NCI-H2107 treated with DMSO at 0.1 percent for 48 hours (cell line): ENCODE measurements at regions not wholly inside any gene's neighbourhood (a gene's known extent, or its start where the extent isn't known, plus 50 kb on each side); places are given as distances from the start of the nearest gene placed in this dataset.
"Not testable (repeated sequence)": the region's sequence is repeated elsewhere in the genome, so short reads cannot be mapped to it uniquely, and the experiment has no call there.

Experiments
- DNase-seq: peaks from one replicate; lab custom pipeline; 2025; ENCODE audit not compliant: unreplicated experiment; lab: John Stamatoyannopoulos, UW

DNA sequence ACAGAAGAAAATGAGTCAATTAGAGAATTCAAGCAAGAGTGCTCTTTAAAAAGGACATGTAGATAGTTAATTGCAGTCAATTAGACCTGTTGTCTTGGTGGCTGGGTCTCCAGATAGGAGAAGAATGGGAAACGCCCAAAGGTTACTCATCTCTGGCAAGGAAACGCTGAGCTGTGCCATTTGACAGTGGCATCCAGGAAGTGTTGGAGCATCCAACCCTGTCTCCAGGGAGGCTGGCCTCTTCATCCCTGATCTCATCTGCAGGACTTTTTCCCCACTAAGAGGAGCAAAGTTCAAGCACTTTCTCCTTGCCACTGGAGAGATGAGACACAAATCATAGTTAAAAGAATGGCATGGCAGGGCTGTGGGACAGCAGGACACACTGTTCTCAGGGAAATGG, 111.7 kb upstream of the MSX2 start:
- no peak for DNase-seq

DNA sequence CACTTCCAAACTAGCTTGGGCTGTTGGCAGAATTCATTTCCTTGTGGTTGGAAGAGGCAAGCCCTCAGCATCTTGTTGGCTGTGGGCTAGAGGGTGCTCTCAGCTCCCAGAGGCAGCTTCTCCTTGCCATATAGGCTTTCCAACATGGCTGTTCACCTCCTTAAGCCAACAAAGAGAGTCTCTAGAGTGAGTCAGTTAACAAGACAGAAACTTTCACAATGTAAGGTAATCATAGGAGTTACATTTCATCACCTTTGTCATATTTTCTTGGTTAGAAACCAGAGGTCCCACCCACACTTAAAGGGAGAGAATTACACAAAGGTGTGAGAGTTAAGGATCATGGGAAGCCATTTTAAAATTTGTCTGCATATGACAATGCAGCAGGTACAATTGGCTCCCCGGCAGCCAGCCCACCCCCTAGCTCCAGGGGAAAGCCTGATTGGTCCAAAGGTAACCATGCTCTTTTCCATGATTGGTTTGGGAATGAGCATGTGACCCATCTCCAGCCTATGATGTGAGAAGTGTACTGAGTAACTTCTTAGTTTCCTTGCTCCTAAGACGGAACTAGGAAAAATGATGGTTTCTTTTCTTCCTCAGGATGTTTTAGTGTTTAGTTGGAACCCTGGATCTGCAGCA, 109.8 kb upstream of the MSX2 start:
- no peak for DNase-seq

DNA sequence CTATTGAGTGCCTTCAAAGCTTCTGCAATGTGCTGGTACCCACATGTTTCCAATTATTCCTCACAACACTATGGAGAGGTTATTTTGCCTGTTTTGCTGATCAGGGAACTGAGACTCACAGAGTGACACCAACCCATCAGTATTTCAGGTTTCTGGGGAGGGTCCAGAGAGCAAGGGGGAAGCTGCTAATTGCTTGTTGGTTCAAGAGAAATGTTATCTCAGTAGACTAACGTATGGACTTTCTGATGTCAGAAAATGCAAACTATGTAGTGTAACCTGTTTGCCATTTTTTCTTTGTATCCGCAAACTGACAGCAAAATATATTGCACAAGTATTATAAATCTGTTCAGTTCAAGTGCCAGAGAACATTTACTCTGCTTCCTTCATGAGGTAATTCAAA, 108.3 kb upstream of the MSX2 start:
- no peak for DNase-seq

DNA sequence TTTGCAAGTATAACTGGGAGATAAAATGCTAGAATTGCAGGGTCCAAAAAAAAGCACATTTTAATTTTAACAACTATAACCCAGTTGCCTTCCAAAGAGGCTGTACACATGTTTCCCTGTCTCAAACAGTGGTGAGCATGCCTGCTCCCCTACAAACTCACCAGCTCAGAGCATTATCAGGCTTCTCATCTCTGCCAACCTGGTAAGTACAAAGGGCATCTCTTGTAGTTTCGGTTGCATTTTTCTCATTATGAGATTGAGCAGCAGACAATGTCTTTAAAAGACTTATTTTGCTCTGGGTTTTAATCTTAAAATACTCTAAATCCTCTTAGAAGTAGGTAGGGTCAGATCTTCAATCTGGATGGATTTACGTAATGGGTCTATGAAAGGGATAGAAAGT, 107.1 kb upstream of the MSX2 start:
- DNase-seq: no peak

DNA sequence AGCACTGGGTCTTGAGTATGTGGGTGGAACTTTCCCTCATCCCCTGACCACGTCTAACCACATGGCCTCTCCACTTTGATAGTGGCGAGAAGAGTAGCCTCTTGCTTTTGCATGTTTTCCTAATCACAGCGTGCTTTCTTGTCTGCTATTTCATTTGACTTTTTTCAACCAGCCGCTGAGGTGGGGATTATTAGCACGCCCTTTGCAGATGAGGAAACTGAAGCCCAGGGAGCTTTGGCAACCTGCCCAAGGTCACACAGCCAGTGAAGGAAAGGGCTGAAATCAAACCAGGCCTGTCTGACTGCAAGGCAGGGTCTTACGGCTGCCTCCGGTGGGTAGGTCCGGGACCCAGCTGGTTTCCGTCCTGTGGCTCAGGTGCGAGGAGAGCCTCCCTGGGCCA, 106.5 kb upstream of the MSX2 start:
- no peak for DNase-seq

DNA sequence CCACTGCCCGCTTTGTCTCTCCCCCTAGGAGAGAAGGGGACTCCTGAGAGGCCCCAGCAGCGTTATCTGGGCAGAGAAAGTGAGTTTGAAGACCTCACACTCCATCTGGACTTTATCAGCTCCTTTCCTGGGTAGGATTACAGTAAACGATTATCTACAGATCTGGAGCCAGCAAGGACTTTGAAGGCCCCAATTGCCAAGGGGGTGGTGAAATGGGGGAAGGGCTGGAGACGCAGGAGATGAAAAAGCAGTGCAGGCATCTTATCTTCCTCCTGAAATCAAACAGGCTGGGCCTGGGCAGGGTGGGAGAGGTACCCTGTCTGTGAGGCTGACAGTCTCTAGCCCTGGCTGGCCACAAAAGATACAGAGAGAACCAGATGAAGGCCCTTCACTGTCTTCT, 105.8 kb upstream of the MSX2 start:
- no peak for DNase-seq

DNA sequence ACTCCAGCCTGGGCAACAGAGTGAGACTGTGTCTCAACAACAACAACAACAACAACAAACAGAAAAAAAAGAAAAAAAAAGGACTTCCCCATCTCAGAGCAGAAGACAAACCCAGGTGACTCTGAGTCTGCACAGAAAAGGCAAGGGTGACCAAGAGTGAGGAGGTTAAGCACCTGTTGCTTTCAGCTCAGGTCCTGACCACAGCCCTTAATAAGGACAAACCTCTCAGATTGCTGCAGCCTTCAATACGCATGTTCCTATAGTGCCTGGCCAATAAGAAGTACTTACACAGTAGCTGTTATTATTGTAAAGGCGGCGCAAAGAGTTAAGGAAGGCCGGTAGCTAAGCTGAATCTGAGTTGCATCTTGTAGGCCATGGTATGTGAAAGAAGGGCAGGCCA, 102.3 kb upstream of the MSX2 start:
- no peak for DNase-seq

DNA sequence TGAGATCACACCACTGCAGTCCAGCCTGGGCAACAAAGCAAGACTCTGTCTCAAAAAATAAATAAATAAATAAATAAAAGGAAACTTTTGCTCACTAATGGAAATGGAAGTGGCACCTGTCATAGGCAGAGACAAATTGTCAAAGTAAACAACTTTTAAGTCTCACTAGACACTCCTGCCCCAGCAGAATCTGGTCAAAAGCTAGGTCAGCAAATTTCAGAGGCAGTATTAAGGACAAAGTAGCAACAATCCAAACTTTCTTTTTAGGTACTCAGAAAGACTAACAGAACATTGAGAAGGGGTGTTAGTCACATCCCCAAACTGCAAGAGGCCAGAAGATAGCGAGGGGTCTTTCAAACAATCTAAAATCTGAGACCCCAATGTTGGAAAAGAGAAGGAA, 101.4 kb upstream of the MSX2 start:
- no peak for DNase-seq

DNA sequence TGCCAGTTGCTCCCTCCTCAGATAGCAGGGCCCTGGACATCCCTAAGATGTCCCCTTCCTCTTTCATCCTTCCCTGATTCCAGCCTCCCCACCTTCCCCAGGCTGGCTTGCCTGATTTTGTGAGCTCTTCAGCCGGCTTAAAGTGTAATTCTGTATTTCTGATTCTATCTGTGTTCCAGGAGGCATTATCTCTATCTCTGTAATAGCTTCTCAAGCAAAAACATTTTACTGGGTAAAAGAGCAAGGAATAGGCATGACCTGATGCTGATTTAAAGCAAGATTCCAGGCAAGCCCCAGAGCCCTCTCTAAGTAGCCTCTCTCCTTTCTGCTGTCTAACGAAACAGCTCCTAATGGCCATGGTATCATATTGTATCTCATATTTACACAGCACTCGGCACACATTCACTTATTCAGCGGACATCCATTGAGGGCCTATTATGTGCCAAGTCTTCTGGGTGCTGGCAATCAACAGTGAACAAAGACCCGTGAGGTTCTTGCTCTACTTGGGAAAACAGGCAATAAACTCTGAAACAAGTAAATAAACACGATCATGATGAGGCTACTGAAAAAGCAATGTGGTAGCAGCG, 100.9 kb upstream of the MSX2 start:
- DNase-seq: no peak

DNA sequence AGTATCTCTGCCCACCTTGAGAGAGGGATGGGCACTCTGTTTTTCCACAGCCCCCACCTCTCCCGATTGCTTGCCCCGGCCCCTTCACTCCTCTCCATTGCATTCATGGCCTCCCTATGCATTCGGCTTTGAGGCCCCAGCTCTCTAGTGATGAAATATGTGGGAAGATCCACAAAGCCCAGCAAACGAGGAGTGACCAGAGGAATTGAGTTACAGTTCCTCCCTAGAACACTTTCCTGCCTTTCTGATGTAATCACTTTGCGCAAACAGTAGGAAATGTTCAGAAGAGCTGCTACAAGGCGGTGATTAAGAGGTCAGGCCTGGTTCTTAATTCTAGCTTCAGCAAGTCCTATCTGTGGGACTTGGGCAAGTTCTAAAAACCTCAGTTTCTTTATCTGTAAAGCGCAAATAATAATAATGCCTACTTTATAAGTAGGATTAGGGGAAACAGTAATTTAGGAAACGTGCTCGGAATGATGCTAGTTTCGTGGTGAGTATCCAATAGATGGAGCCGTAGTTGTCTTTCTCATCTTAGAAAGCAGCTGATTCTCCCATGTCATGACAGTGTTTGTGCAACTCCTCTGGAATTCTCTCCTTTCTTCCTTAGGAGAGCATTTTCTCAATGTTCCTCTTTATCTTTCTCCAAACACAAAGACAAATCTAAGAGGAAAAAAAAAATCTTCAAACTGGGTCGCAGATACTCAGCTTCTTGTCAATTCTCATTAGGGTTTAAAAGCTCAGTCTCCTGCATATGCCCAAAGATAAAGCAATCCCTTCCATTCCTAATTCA, 99.5 kb upstream of the MSX2 start:
- DNase-seq: no peak

DNA sequence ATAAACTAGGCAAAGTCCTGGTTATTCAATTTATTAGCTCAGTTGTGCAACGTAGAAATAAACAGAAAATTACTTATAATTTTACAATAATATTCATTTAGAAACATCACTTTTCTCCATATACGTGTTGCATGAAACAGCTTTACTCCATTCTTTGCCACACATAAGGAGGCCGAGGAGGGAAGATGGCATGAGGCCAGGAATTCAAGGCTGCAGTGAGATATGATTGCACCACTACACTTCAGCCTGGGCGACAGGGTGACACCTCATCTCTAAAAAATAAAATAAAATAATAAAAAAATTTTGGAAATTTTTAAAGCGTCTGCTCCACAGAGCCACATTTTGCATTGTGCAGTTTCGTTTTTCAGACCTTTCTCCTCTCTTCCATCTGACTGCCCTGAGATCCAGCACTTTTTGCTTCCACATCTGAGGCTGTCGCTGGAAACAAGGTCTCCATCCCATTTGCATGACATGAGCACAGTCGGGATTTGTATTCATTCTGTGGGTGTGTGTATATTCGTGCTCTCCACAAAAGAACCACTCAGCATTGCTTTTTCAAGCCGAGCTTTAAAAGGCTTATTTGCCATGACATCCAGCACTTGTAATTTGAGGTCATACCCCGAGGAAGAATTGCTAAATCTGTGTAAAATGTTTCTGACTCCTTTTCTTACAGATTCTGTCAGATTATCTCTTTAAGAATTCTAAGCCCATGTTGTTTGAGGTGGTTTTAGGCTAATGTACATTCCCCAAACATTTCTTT, 98.6 kb upstream of the MSX2 start:
- no peak for DNase-seq

DNA sequence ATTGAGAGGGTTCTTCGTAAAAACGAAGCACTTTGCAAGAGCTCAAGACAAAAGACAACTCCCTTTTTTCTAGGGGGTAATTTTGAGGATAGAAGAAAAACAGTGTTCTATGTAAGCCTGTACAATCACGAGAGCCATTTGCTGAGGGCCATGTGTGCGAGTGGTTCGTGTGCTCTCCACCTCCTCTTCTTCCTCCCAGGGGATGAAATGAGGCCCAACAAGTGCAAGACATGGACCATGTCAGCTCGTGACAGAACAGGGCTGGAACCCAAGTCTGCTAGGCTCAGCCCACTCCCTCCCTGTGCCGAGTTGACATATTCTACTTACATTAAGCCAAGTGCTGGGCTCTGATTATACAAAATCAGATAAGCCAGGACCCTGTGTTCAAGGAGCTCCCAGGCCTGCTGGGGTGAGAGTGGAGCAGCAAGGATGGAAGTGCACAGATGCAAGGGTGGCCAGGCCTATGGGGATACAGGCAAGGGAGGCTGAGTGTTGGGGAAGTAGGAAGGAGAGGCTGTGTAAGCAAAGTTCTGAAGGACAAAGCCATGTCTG, 97.9 kb upstream of the MSX2 start:
- DNase-seq: no peak

DNA sequence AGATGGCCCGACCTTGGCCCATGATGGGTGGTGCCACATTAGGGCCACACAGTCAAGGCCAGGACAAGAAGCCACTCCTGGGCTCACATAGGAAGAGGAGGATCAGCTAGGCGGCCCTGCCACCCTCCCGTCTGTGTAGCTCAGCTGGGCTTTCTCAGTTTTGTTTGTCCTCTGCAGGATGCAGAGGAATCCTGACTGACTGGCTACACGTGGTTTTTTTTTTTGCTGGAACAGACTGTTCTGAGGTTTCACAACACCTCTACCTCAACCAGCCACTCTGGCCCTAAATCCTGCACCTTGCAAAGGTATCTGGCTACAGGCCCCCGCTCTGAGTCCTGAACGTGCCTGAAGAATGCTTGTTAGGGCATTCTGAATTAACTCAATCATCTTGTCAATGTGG, 88.3 kb upstream of the MSX2 start:
- DNase-seq: no peak

DNA sequence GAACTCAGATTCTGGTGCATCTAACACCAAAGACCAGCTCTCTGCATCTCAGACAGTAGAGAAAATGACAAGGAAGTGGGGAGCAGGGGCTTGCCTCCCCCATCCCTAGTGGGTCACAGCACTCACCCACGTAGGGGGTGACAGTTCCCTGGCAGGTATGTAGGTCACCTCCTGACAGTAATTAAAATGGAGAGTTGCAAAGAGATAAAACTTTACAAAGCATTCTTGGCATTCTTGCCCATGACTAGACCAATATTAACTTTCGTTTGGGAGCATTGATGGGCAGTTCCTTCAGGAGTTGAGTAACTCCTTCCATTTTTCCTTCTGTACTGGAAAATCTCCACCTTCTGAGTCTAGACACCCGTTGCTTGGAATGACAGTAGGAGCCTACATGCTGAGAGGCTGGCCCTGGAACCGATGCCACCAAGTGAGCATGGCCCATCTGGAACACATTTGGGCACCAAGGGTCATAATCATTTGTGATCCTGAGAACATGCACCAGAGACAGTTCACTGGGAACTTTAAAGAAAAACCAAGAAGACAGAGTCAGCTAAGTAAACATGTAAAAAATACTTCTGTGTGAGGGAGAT, 81.5 kb upstream of the MSX2 start:
- no peak for DNase-seq

DNA sequence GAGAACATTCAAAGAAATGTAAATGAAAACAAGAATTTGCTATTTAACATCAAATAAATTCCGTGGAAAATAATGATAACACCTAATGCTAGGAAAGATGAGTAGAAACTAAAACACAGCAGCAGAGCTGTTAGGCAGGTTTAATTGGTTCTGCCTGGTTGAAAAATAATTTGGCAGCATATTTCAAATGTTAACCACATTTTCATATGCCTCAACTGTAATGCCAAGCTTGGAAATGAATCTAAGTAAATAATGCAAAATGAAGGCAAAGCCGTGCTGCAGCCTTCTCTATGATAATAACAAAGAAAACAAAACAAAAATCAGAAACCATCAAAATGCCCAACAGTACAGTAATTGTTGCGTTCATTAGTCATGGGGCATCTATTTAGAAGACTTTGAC, 79.9 kb upstream of the MSX2 start:
- DNase-seq: no peak

DNA sequence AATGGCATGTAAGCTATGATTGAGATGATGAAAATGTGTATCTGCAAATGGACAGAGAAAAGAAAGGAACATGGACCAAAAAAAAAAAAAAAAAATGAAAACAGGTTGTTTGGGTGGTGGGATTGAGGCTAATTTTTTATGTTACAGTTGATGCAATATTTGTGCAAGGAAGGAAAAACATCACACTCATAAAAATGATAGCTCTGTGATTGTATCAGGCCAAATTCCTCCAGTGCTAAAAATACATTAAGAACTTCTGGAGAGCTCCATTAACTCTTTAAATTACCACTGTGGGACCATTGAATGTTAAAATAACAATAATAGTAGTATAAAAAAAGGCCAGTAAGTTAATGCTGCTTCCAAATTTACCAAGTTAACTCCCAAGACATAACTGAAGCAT, 79.5 kb upstream of the MSX2 start:
- DNase-seq: no peak

DNA sequence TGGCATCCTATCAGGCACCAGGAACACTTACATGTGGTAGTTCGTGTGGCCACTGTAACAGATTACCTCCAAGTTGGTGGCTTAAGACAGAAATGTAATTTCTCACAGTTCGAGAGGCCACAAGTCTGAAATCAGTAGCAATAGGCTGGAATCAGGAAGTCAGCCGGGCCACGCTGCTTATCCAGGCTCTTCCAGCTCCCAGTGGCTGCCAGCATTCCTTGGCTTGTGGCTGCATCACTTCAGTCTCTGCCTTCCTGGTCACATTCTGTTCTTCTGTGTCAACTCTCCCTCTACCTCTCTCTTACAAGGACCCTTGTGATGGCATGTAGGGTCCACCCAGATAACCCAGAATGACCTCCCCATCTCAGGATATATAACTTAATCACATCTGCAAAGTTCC, 78.7 kb upstream of the MSX2 start:
- no peak for DNase-seq

DNA sequence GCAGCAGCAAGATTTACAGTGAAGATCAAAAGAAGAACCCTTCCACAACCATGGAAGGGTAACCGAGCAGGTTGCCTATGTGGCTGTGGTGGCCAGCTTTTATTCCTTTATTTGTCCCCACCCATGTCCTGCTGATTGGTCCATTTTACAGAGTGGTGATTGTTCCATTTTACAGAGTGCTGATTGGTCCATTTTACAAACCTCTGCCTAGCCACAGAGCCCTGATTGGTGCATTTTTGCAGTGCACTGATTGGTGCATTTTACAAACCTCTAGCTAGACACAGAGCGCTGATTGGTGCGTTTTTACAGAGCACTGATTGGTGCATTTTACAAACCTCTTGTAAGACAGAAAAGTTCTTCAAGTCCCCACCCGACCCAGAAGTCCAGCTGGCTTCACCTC, 75.8 kb upstream of the MSX2 start:
- DNase-seq: not testable (repeated sequence)

DNA sequence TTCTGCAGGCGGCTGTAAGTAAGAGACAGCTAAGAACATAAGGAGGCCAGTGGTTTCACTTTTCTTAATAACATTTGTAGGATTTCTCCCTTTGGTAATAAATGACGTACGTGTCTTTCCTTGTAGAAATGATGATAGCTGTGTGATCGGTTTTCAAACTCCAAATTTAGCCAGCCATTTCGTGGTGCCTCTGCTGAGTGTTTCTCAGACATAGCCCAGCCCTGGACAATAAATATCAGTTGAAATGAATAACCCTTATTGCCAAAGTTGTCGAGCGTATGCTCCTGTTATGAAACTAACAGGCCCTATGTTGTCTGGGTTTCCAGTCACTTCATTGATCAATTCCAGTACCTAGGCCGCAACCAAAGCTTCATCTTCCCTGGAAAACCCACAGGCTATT, 75.0 kb upstream of the MSX2 start:
- DNase-seq: no peak

DNA sequence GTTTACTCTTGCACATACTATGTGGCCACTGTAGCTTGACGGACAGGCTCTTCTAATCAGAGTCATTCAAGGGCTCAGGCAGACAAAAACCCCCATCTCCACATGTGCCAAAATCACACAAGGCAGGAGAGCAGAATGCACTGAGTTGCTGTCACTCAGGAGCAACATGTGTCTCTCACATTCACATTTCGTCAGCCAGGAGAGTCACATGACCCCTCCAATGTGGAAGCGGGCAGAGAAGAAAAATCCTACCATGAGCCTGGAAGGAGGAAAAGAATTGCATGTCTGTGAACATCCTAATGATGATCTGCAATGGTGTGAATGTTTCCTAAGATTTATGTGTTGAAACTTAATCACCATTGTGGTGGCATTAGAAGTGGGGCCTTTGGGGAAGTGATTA, 69.9 kb upstream of the MSX2 start:
- DNase-seq: no peak

DNA sequence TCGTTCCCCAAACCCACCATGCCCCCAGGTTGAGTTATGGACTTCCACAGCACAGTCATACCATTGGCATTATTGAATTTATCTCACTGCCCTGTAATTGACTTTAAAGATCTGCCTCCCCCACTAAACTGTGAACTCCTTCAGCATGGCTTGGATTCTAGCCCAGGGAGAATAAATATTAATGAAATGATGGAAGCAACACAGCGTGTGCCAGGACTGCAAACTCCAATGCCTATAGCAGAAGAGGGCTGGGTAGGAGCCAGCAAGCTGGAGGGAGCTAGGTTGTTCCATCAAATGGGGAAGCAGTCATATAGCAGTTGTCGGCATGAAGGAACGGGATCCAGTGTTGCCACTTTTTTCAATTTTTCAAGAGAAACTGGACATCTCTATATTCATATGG, 69.0 kb upstream of the MSX2 start:
- DNase-seq: no peak
